Head of caudate nucleus (tissue), 42 donors: ENCODE measurements at regions not wholly inside any gene's neighbourhood (a gene's known extent, or its start where the extent isn't known, plus 50 kb on each side); places are given as distances from the start of the nearest gene placed in this dataset.

Source experiments
- DNase-seq, 42 donors: peaks; one replicate each; pipeline versions ENCODE4 v3.0.0 to v3.0.0-alpha.2; 2020 to 2021; ENCODE audit warnings: mixed read lengths in 7 of 42
- intact Hi-C: fragments of 100-400 bp; cut with DNase I; formaldehyde crosslinking; loops from one replicate; pipeline ENCODE4 v1.15.0; 2022

GRCh38 chr21:41601573-41602368, 93.8 kb upstream of the TMPRSS2 start:
- intact Hi-C loops, result no loop called here
- DNase-seq, result peak in 5 of 42 donors; percentile 6 to 26 (median 13)

GRCh38 chr21:41600961-41601572, 93.1 kb upstream of the TMPRSS2 start:
- intact Hi-C loops, result no loop called here
- DNase-seq, result peak in 1 of 42 donors; percentile 10

- DNase-seq, result peak in 3 of 42 donors; percentile 3 to 40 (median 6)
- intact Hi-C loops, result no loop called here
Measured at GRCh38 chr21:41600556-41600955, 92.6 kb upstream of the TMPRSS2 start.

- intact Hi-C loops, result no loop called here
- DNase-seq, result peak in 4 of 42 donors; percentile 1 to 18 (median 7)
Measured at GRCh38 chr21:41600116-41600515, 92.2 kb upstream of the TMPRSS2 start.

GRCh38 chr21:41598561-41599431, 90.8 kb upstream of the TMPRSS2 start:
- intact Hi-C loops, result no loop called here
- DNase-seq, result peak in 5 of 42 donors; percentile 0 to 24 (median 10)

- intact Hi-C loops, result no loop called here
- peak in 4 of 42 donors; percentile 3 to 35 (median 8) for DNase-seq
Measured at GRCh38 chr21:41597811-41598231, 89.9 kb upstream of the TMPRSS2 start.

- DNase-seq, result peak in 2 of 42 donors; percentile 9 to 10
- intact Hi-C loops, result no loop called here
Measured at GRCh38 chr21:41597227-41597626, 89.3 kb upstream of the TMPRSS2 start.

- intact Hi-C loops, result no loop called here
- DNase-seq, result peak in 2 of 42 donors; percentile 12 to 24
Measured at GRCh38 chr21:41596241-41596925, 88.4 kb upstream of the TMPRSS2 start.

- intact Hi-C loops, result no loop called here
- no peak for DNase-seq
Measured at GRCh38 chr21:41594268-41594667, 86.3 kb upstream of the TMPRSS2 start.

- intact Hi-C loops, result no loop called here
- no peak for DNase-seq
Measured at GRCh38 chr21:41593760-41594138, 85.8 kb upstream of the TMPRSS2 start.

GRCh38 chr21:41593051-41593759, 85.2 kb upstream of the TMPRSS2 start:
- peak in 1 of 42 donors; percentile 24 for DNase-seq
- intact Hi-C loops, result no loop called here

GRCh38 chr21:41589620-41590175, 81.7 kb upstream of the TMPRSS2 start:
- DNase-seq, result peak in 1 of 42 donors; percentile 12
- intact Hi-C loops, result no loop called here

- intact Hi-C loops, result no loop called here
- no peak for DNase-seq
Measured at GRCh38 chr21:41589131-41589530, 81.2 kb upstream of the TMPRSS2 start.

- DNase-seq, result peak in 2 of 42 donors; percentile 4 to 14
- intact Hi-C loops, result no loop called here
Measured at GRCh38 chr21:41585199-41585994, 77.4 kb upstream of the TMPRSS2 start.

GRCh38 chr21:41584603-41585176, 76.7 kb upstream of the TMPRSS2 start:
- peak in 1 of 42 donors; percentile 1 for DNase-seq
- intact Hi-C loops, result no loop called here

- intact Hi-C loops, result no loop called here
Measured at GRCh38 chr21:41583274-41583790, 75.4 kb upstream of the TMPRSS2 start.

GRCh38 chr21:41582866-41583265, 74.9 kb upstream of the TMPRSS2 start:
- intact Hi-C loops, result no loop called here
- peak in 1 of 42 donors; percentile 20 for DNase-seq

More at GRCh38 chr21:41583274-41583790, 75.4 kb upstream of the TMPRSS2 start:
- DNase-seq, result peak in 1 of 42 donors; percentile 33
